PC-9 (cell line): ENCODE measurements at regions not wholly inside any gene's neighbourhood (a gene's known extent, or its start where the extent isn't known, plus 50 kb on each side); places are given as distances from the start of the nearest gene placed in this dataset.

Experiments used
- BruUV-seq: library from RNA; stranded (reverse); fragments of 400-500 nt; replicated peaks from 2 replicates; lab custom pipeline; 2021; lab: Mats Ljungman, UMichigan
- CTCF ChIA-PET: fragments of 300-600 bp; sonication (Branson Sonifier 250); formaldehyde crosslinking; loops from one replicate; lab custom pipeline; 2022; ENCODE audit warnings: antibody characterized with exemption; lab: Charles Lee
- POLR2A ChIA-PET: fragments of 300-600 bp; sonication (Branson Sonifier 250); formaldehyde crosslinking; loops from one replicate; lab custom pipeline; 2022; ENCODE audit warnings: antibody characterized with exemption; ENCODE audit not compliant: unreplicated experiment; lab: Charles Lee
- DNase-seq, 2 experiments: peaks; one replicate each; pipeline versions ENCODE4 v3.0.0 to v3.0.0-alpha.2; 2015 to 2022; ENCODE audit warnings: mixed read lengths in 1 of 2
- H2AFZ ChIP-seq: fragments of 200-600 bp; sonication (generic); 2 replicates; pipeline ENCODE4 v1.8.1; 2017; ENCODE audit warnings: antibody characterized with exemption
- H3F3A ChIP-seq: fragments of 200-600 bp; sonication (generic); 2 replicates; pipeline ENCODE4 v1.8.1; 2017; ENCODE audit warnings: antibody characterized with exemption, mild to moderate bottlenecking, low read depth; ENCODE audit not compliant: insufficient read depth
- H3K27ac ChIP-seq: fragments of 200-600 bp; sonication (generic); 2 replicates; pipeline ENCODE4 v1.6.1; 2016; ENCODE audit warnings: mixed run types
- H3K27me3 ChIP-seq: fragments of 200-600 bp; sonication (generic); 2 replicates; pipeline ENCODE4 v1.6.1; 2016; ENCODE audit warnings: low read depth, mixed run types; ENCODE audit not compliant: insufficient read depth
- H3K36me3 ChIP-seq: fragments of 200-600 bp; sonication (generic); 2 replicates; pipeline ENCODE4 v1.6.1; 2016; ENCODE audit warnings: low read depth, mixed run types
- H3K4me1 ChIP-seq: fragments of 200-600 bp; sonication (generic); replicated peaks from 2 replicates; pipeline ENCODE4 v1.6.1; 2016; ENCODE audit warnings: mixed run types; ENCODE audit not compliant: insufficient read depth
- H3K4me2 ChIP-seq: fragments of 200-600 bp; sonication (generic); 2 replicates; pipeline ENCODE4 v1.6.1; 2017; ENCODE audit warnings: mixed run types
- H3K4me3 ChIP-seq: fragments of 200-600 bp; sonication (generic); 2 replicates; pipeline ENCODE4 v1.6.1; 2016; ENCODE audit warnings: mixed run types
- H3K79me2 ChIP-seq: fragments of 200-600 bp; sonication (generic); 2 replicates; pipeline ENCODE4 v1.6.1; 2017; ENCODE audit warnings: low read depth, mixed run types
- H3K9me2 ChIP-seq: fragments of 200-600 bp; sonication (generic); 2 replicates; pipeline ENCODE4 v1.8.1; 2017; ENCODE audit warnings: mild to moderate bottlenecking; ENCODE audit not compliant: insufficient read depth
- H3K9me3 ChIP-seq: fragments of 200-600 bp; sonication (generic); 2 replicates; pipeline ENCODE4 v1.8.1; 2016; ENCODE audit warnings: low read depth; ENCODE audit not compliant: insufficient read depth
- H4K20me1 ChIP-seq: fragments of 200-600 bp; sonication (generic); 2 replicates; pipeline ENCODE4 v1.8.1; 2017; ENCODE audit not compliant: insufficient read depth
- EZH2 ChIP-seq: fragments of 200-600 bp; sonication (generic); IDR thresholded peaks from 2 replicates; pipeline ENCODE4 v1.8.0; 2017; ENCODE audit warnings: antibody characterized with exemption, low read depth
- intact Hi-C: fragments of 100-400 bp; cut with micrococcal nuclease; formaldehyde crosslinking; loops from one replicate; pipeline ENCODE4 v1.10.0; 2022; ENCODE audit not compliant: unreplicated experiment
- TF ChIP-seq, protein P1 (sequence below): fragments of 200-600 bp; sonication (generic); conservative IDR thresholded peaks from 2 replicates; pipeline ENCODE4 v1.6.1; 2017; ENCODE audit warnings: mixed run types, antibody characterized with exemption, mild to moderate bottlenecking, moderate library complexity

GRCh38 chr5:124210111-124210910 lies 536.1 kb downstream of the ZNF608 start:
- Histone ChIP-seq H3K27me3 (no peaks in the 10 kb centered on the region), H3K79me2 (no peaks in the 10 kb centered on the region), H3F3A (no peaks in the 10 kb centered on the region), H2AFZ (no peak overlapping the region), H3K9me3 (no peaks in the 10 kb centered on the region), H3K9me2 (no peaks in the 10 kb centered on the region), H3K4me1 (no peaks in the 10 kb centered on the region), H4K20me1 (no peaks in the 10 kb centered on the region), H3K36me3 (no peaks in the 10 kb centered on the region), H3K4me2 (no peak overlapping the region), H3K27ac (no peak overlapping the region), H3K4me3 (no peak overlapping the region)
- ChIA-PET CTCF (no interaction called here), POLR2A (no interaction called here)
- BruUV-seq, result no TSS peak
- DNase-seq, result no peak
- TF ChIP-seq, protein P1, sequence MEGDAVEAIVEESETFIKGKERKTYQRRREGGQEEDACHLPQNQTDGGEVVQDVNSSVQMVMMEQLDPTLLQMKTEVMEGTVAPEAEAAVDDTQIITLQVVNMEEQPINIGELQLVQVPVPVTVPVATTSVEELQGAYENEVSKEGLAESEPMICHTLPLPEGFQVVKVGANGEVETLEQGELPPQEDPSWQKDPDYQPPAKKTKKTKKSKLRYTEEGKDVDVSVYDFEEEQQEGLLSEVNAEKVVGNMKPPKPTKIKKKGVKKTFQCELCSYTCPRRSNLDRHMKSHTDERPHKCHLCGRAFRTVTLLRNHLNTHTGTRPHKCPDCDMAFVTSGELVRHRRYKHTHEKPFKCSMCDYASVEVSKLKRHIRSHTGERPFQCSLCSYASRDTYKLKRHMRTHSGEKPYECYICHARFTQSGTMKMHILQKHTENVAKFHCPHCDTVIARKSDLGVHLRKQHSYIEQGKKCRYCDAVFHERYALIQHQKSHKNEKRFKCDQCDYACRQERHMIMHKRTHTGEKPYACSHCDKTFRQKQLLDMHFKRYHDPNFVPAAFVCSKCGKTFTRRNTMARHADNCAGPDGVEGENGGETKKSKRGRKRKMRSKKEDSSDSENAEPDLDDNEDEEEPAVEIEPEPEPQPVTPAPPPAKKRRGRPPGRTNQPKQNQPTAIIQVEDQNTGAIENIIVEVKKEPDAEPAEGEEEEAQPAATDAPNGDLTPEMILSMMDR, result no peak
- TF ChIP-seq EZH2, result no peak
- intact Hi-C loops, result no loop called here

GRCh38 chr5:124207118-124207517 lies 539.3 kb downstream of the ZNF608 start:
- CTCF ChIA-PET, result no interaction called here
- POLR2A ChIA-PET, result no interaction called here

GRCh38 chr5:124206540-124206939 lies 539.9 kb downstream of the ZNF608 start:
- intact Hi-C loops, result no loop called here

More at GRCh38 chr5:124207118-124207517, 539.3 kb downstream of the ZNF608 start:
- no peak for DNase-seq
- no peaks in the 10 kb centered on the region for H4K20me1 ChIP-seq
- intact Hi-C loops, result no loop called here
- H3K9me3 ChIP-seq, result peaks cover 8% of the 10 kb centered on the region; the same call in 1 of the 2 replicates
- no peaks in the 10 kb centered on the region for H3K79me2 ChIP-seq
- H2AFZ ChIP-seq, result no peak overlapping the region
- H3K27ac ChIP-seq, result no peak overlapping the region
- no peaks in the 10 kb centered on the region for H3K4me1 ChIP-seq
- no peak overlapping the region for H3K4me2 ChIP-seq
- H3K27me3 ChIP-seq, result no peaks in the 10 kb centered on the region
- H3K36me3 ChIP-seq, result no peaks in the 10 kb centered on the region
- H3K4me3 ChIP-seq, result no peak overlapping the region
- no TSS peak for BruUV-seq
- no peak for TF ChIP-seq EZH2
- TF ChIP-seq, protein P1, result no peak
- no peaks in the 10 kb centered on the region for H3K9me2 ChIP-seq
- H3F3A ChIP-seq, result no peaks in the 10 kb centered on the region

More at GRCh38 chr5:124206540-124206939, 539.9 kb downstream of the ZNF608 start:
- Histone ChIP-seq H3K4me2 (no peak overlapping the region), H3F3A (no peaks in the 10 kb centered on the region), H4K20me1 (no peaks in the 10 kb centered on the region), H3K36me3 (no peaks in the 10 kb centered on the region), H3K9me2 (no peaks in the 10 kb centered on the region), H3K4me1 (no peaks in the 10 kb centered on the region), H3K27ac (no peak overlapping the region), H3K4me3 (no peak overlapping the region), H3K9me3 (peaks cover 8% of the 10 kb centered on the region; the same call in 1 of the 2 replicates), H3K27me3 (no peaks in the 10 kb centered on the region), H2AFZ (no peak overlapping the region), H3K79me2 (no peaks in the 10 kb centered on the region)
- POLR2A ChIA-PET, result no interaction called here
- TF ChIP-seq, protein P1, result no peak
- no peak for TF ChIP-seq EZH2
- BruUV-seq, result no TSS peak
- DNase-seq, result no peak
- CTCF ChIA-PET, result no interaction called here
